Thyroid gland (tissue), 4 donors: ENCODE measurements at regions not wholly inside any gene's neighbourhood (a gene's known extent, or its start where the extent isn't known, plus 50 kb on each side); places are given as distances from the start of the nearest gene placed in this dataset.

Experiments used
- CTCF ChIP-seq, 6 experiments: fragments of 200-600 bp in 3 of 6; fragments of 450-650 bp in 3 of 6; sonication (generic) in 3 of 6; IDR thresholded peaks; one replicate each; pipeline ENCODE4 v1.5.1; 2016 to 2019; ENCODE audit warnings: antibody characterized with exemption in 6 of 6, mild to moderate bottlenecking in 2 of 6, inconsistent platforms in 1 of 6, moderate library complexity in 1 of 6
- POLR2A ChIP-seq, 2 donors: fragments of 450-650 bp; IDR thresholded peaks; one replicate each; pipeline ENCODE4 v1.6.1; 2017; ENCODE audit warnings: antibody characterized with exemption in 2 of 2, mild to moderate bottlenecking in 2 of 2, moderate library complexity in 1 of 2

- TF ChIP-seq CTCF (IDR thresholded peaks at IDR 0.05) = no peak
- TF ChIP-seq POLR2A (IDR thresholded peaks at IDR 0.05) = no peak
These were observed 201.9 kb downstream of the KCTD12 start for GRCh38 chr13:76684336-76684735.
